ENCODE measurements at regions not wholly inside any gene's neighbourhood (a gene's known extent, or its start where the extent isn't known, plus 50 kb on each side); places are given as distances from the start of the nearest gene placed in this dataset.

DNA sequence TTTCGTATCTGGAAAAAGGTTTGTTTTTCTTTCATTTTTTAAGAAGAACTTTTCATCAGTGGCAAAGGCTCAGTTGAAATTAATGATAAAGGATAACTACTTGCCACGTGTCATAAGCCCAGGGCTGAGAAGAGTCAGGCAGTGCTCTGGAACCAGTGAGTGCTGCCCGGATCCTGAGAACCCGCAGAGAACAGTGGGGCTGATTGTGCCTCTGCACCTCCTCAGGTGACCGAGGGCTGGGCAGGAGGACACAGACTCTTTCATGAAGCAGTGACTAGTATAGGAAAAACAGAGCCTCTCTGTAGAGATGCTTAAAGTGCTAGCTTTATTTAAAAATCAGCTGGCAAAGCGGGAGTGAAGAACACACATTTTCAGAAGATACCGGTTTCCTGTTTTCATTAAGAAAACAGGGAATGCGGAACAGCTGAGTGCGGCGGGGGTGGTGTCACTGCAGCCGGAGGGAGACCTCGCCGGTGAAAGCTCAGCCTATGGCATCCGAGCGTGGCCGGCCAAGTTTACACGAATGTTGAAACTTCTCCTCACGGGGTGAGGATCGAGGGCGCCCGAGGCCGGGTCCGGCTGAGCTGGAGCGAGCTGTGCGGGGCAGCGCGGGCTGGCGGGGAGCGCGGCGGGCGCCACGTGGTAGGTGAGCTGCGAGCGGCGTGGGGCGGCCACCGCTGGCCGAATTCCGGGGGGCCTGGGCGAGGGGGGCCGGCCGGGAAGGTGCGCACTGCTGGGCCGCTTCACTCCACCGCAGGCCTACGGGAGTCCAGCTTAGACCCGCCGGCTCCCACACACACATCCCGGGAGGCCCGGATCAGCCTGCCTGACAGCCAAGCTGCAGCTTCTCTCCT lies 134.7 kb upstream of the DMRT1 start (continued):
- TF ChIP-seq, protein P1, sequence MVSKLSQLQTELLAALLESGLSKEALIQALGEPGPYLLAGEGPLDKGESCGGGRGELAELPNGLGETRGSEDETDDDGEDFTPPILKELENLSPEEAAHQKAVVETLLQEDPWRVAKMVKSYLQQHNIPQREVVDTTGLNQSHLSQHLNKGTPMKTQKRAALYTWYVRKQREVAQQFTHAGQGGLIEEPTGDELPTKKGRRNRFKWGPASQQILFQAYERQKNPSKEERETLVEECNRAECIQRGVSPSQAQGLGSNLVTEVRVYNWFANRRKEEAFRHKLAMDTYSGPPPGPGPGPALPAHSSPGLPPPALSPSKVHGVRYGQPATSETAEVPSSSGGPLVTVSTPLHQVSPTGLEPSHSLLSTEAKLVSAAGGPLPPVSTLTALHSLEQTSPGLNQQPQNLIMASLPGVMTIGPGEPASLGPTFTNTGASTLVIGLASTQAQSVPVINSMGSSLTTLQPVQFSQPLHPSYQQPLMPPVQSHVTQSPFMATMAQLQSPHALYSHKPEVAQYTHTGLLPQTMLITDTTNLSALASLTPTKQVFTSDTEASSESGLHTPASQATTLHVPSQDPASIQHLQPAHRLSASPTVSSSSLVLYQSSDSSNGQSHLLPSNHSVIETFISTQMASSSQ (IDR thresholded peaks at IDR 0.05; ENCODE audit: low read depth): no peak
- TF ChIP-seq, protein P1 (CRISPR knock-in tag; IDR thresholded peaks at IDR 0.05; ENCODE audit: borderline replicate concordance): no peak
- TF ChIP-seq HOXA9 (CRISPR knock-in tag; IDR thresholded peaks at IDR 0.05; ENCODE audit: borderline replicate concordance) (no peak), FOXC1 (CRISPR knock-in tag; IDR thresholded peaks at IDR 0.05; ENCODE audit: borderline replicate concordance) (no peak), ZNF564 (CRISPR knock-in tag; IDR thresholded peaks at IDR 0.05) (no peak), IKZF4 (CRISPR knock-in tag; IDR thresholded peaks at IDR 0.05; ENCODE audit: borderline replicate concordance, low read depth, not compliant biosample characterization) (peak; percentile 66), NRL (CRISPR knock-in tag; IDR thresholded peaks at IDR 0.05; ENCODE audit: borderline replicate concordance) (no peak), ZNF749 (CRISPR knock-in tag; IDR thresholded peaks at IDR 0.05; ENCODE audit: borderline replicate concordance) (no peak), HDAC1 (CRISPR knock-in tag; IDR thresholded peaks at IDR 0.05) (peak; percentile 63), MXI1 (IDR thresholded peaks at IDR 0.05; ENCODE audit: borderline replicate concordance, low read depth, low read length) (peak; percentile 48; the same call in 1 of the 3 replicates)
- TF ChIP-seq, protein P2, sequence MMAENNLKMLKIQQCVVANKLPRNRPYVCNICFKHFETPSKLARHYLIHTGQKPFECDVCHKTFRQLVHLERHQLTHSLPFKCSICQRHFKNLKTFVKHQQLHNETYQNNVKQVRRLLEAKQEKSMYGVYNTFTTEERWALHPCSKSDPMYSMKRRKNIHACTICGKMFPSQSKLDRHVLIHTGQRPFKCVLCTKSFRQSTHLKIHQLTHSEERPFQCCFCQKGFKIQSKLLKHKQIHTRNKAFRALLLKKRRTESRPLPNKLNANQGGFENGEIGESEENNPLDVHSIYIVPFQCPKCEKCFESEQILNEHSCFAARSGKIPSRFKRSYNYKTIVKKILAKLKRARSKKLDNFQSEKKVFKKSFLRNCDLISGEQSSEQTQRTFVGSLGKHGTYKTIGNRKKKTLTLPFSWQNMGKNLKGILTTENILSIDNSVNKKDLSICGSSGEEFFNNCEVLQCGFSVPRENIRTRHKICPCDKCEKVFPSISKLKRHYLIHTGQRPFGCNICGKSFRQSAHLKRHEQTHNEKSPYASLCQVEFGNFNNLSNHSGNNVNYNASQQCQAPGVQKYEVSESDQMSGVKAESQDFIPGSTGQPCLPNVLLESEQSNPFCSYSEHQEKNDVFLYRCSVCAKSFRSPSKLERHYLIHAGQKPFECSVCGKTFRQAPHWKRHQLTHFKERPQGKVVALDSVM (CRISPR knock-in tag; IDR thresholded peaks at IDR 0.05): no peak
- TF ChIP-seq, protein P3, sequence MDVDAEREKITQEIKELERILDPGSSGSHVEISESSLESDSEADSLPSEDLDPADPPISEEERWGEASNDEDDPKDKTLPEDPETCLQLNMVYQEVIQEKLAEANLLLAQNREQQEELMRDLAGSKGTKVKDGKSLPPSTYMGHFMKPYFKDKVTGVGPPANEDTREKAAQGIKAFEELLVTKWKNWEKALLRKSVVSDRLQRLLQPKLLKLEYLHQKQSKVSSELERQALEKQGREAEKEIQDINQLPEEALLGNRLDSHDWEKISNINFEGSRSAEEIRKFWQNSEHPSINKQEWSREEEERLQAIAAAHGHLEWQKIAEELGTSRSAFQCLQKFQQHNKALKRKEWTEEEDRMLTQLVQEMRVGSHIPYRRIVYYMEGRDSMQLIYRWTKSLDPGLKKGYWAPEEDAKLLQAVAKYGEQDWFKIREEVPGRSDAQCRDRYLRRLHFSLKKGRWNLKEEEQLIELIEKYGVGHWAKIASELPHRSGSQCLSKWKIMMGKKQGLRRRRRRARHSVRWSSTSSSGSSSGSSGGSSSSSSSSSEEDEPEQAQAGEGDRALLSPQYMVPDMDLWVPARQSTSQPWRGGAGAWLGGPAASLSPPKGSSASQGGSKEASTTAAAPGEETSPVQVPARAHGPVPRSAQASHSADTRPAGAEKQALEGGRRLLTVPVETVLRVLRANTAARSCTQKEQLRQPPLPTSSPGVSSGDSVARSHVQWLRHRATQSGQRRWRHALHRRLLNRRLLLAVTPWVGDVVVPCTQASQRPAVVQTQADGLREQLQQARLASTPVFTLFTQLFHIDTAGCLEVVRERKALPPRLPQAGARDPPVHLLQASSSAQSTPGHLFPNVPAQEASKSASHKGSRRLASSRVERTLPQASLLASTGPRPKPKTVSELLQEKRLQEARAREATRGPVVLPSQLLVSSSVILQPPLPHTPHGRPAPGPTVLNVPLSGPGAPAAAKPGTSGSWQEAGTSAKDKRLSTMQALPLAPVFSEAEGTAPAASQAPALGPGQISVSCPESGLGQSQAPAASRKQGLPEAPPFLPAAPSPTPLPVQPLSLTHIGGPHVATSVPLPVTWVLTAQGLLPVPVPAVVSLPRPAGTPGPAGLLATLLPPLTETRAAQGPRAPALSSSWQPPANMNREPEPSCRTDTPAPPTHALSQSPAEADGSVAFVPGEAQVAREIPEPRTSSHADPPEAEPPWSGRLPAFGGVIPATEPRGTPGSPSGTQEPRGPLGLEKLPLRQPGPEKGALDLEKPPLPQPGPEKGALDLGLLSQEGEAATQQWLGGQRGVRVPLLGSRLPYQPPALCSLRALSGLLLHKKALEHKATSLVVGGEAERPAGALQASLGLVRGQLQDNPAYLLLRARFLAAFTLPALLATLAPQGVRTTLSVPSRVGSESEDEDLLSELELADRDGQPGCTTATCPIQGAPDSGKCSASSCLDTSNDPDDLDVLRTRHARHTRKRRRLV (CRISPR knock-in tag; IDR thresholded peaks at IDR 0.05): no peak
- TF ChIP-seq, protein P4, sequence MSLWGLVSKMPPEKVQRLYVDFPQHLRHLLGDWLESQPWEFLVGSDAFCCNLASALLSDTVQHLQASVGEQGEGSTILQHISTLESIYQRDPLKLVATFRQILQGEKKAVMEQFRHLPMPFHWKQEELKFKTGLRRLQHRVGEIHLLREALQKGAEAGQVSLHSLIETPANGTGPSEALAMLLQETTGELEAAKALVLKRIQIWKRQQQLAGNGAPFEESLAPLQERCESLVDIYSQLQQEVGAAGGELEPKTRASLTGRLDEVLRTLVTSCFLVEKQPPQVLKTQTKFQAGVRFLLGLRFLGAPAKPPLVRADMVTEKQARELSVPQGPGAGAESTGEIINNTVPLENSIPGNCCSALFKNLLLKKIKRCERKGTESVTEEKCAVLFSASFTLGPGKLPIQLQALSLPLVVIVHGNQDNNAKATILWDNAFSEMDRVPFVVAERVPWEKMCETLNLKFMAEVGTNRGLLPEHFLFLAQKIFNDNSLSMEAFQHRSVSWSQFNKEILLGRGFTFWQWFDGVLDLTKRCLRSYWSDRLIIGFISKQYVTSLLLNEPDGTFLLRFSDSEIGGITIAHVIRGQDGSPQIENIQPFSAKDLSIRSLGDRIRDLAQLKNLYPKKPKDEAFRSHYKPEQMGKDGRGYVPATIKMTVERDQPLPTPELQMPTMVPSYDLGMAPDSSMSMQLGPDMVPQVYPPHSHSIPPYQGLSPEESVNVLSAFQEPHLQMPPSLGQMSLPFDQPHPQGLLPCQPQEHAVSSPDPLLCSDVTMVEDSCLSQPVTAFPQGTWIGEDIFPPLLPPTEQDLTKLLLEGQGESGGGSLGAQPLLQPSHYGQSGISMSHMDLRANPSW (CRISPR knock-in tag; IDR thresholded peaks at IDR 0.05; ENCODE audit: borderline replicate concordance): no peak

Measured in HepG2 (cell line).